Epithelial cell of esophagus (primary cell): ENCODE measurements at regions not wholly inside any gene's neighbourhood (a gene's known extent, or its start where the extent isn't known, plus 50 kb on each side); places are given as distances from the start of the nearest gene placed in this dataset.

Experiments used
- DNase-seq: peaks from one replicate; pipeline ENCODE4 v3.0.0; 2010; ENCODE audit warnings: low read depth
- H3K4me3 ChIP-seq: 2 replicates; pipeline ENCODE4 v1.5.1; 2011; ENCODE audit warnings: mild to moderate bottlenecking, low read length, control low read depth
- TF ChIP-seq, protein P1 (sequence below): IDR thresholded peaks from 2 replicates; pipeline ENCODE4 v1.5.1; 2011; ENCODE audit warnings: low read depth, mild to moderate bottlenecking, low read length, control low read depth, inconsistent platforms; ENCODE audit not compliant: insufficient read depth; ENCODE audit errors: missing control alignments

DNA sequence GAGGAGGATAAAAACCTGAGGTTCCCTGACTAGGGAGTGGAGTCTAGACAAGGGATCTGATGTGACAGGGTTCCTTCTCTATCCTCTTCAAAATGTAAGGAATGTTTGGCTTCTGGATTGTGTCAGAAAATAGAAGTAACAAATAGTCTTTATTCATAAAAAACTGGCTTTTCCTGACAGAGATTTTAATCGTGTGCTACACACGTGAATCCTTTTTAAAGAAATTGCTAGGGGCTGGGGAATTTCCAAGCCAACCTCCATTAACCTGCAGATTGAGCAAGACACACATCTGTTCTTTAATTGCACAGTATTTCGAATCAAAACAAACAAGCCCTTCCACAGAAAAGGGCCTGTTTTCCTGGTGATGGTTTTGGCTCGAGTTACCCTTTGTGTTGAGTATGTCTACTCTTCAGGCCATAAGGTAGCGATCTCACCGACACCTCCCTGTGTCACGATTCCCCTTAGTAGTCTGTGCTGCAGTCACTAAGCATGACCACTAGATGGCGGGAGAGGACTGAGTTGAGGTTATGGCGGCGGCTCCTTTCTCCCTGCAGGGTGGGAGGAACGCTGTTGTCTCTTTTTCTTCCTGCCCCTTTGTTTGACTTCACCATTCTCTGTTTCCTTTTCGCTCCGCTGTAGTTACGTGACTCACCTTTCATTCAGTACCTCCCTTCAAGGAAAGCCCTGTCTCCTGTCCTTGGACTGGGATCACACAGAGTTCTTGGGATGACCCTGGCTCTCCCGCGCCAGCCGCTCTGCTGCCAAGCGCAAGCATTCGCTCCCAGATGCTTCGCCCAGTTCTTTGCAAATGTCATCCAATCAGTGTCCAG, 137.1 kb upstream of the SLC24A2 start:
- peak overlapping the region; percentile 38 for H3K4me3 ChIP-seq
- TF ChIP-seq, protein P1, sequence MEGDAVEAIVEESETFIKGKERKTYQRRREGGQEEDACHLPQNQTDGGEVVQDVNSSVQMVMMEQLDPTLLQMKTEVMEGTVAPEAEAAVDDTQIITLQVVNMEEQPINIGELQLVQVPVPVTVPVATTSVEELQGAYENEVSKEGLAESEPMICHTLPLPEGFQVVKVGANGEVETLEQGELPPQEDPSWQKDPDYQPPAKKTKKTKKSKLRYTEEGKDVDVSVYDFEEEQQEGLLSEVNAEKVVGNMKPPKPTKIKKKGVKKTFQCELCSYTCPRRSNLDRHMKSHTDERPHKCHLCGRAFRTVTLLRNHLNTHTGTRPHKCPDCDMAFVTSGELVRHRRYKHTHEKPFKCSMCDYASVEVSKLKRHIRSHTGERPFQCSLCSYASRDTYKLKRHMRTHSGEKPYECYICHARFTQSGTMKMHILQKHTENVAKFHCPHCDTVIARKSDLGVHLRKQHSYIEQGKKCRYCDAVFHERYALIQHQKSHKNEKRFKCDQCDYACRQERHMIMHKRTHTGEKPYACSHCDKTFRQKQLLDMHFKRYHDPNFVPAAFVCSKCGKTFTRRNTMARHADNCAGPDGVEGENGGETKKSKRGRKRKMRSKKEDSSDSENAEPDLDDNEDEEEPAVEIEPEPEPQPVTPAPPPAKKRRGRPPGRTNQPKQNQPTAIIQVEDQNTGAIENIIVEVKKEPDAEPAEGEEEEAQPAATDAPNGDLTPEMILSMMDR, result peak; percentile 99
- peak; percentile 90 for DNase-seq

DNA sequence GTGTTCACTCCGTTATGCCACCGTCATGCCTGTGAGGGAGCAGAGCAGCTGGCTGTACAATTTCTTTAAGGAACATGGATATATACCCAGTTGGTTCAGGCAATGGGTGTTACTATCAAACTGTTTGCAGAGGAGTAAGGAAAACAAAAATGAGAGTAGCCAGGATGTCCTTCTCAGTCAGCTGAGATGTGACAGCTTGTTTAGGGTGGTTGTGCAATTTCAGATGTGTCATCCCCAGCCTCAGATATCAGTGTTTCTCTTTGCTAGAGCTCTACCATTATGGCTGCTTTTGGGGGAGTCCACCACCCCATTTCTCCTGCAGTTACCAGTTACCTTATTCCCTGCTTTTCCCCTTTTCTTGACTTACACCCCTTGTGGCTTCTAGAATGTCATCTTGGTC, 135.2 kb upstream of the SLC24A2 start:
- peak; percentile 60 for DNase-seq
- TF ChIP-seq, protein P1, result no peak
- no peak overlapping the region for H3K4me3 ChIP-seq

DNA sequence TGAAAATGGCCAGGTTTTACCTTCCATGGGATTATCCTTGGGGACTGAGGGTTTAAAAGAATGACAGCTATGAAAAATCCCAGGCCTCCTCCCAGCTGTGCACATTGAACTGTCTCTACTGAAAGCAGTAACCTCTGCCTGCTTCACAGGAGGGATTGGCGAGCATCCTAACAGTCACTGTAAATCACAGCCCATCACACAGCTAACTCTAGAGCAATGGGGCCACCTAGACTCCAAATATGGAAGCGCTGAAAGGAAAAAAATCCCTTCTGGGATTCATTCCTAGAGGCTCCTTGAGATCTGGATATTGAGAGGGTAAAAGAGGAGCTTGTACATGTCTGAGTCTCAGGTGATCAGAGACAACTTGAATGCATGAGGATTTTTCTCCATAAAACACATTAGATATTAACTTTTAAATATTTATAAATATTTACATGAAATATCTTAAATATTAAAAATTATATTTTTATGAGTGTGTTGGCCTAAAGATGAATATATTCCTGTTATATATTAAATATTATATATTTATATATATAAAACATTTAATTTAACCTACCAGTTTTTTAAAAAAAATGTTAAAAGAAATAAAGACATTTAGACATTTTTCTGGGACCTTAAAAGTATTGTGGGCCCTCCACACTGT, 133.8 kb upstream of the SLC24A2 start:
- DNase-seq, result peak; percentile 70

DNA sequence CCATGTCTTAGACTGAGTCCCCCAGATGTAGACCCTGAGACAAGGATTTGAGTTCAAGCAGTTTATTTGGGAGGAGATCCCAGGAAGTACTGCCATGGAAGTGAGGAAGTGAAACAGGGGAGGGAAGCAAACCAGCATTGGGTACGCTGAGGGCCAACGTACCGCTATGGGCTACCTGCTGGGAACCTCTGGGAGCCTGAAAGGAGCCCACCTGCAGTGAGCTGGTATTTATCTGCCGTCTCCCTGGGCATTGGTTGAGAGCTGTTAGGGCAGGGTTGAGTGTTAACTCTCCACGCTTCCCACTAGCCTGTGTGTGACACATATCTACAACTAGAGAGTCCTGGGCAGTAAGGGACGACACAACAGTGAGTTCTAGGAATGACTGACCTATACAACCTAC, 131.6 kb upstream of the SLC24A2 start:
- no peak for DNase-seq
- H3K4me3 ChIP-seq, result no peak overlapping the region
- TF ChIP-seq, protein P1, result no peak

More for the DNA sequence above, 133.8 kb upstream of the SLC24A2 start:
- TF ChIP-seq, protein P1, result peak; percentile 63
- H3K4me3 ChIP-seq, result no peak overlapping the region

DNA sequence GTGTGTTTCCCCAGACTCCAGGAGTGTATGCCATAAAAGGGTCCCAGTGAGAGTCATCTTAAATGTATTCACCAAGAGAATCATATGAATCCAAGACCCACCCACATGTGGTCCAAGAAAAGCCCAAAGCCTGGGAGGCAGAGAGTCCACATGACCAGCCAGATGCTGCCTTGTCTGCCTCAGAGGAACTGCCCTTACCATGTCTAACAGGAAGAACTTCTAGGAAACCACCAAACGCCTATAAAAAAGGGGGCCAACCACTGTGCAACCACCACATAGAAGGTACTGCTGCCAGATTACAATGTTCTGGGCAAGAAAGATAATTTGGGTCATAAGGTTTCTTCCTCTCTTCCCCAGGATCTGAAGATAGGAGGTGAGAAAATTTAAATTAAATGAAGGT, 129.8 kb upstream of the SLC24A2 start:
- TF ChIP-seq, protein P1, result no peak
- no peak overlapping the region for H3K4me3 ChIP-seq
- no peak for DNase-seq

DNA sequence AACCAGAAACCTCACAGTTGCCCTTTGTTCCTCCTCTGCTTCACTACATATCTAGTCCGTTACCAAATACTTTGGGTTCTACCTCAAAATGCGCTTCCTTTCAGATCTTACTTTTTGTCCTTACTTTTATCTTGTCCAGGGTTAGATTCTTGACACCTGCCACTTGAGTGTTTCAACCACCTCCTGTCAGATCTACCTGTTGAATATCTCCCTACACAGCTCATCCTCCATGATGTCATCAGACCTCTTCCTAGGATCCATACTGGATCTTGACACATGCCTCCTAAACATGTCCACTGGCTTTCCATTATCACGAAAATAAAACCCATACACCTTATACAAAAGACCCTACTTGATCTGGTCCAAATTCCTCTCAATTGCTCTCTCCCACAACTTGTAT, 125.2 kb upstream of the SLC24A2 start:
- TF ChIP-seq, protein P1, result no peak
- no peak overlapping the region for H3K4me3 ChIP-seq

DNA sequence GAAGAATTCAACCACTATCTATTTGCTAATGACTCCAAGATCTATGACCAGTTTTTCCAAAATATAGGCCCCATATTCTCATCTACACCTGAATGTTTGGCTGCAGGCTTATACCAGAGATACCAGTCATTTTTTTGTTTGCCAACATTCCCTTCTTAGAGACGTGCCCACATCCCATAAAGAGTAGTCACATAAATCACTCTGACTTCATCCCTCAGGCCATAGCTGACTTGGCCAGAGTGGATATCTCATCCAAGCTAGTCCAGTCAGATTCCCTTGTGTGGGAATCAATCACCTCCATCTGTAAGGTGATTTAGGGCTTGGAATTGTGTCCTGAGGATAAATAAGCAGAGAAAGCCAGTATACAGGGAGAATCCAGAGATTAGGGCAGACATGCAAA, 124.3 kb upstream of the SLC24A2 start:
- TF ChIP-seq, protein P1, result no peak
- peak; percentile 66 for DNase-seq
- H3K4me3 ChIP-seq, result no peak overlapping the region

More for the DNA sequence above, 125.2 kb upstream of the SLC24A2 start:
- no peak for DNase-seq
